ENCODE measurements at regions not wholly inside any gene's neighbourhood (a gene's known extent, or its start where the extent isn't known, plus 50 kb on each side); places are given as distances from the start of the nearest gene placed in this dataset.
"Not testable (repeated sequence)": the region's sequence is repeated elsewhere in the genome, so short reads cannot be mapped to it uniquely, and the experiment has no call there.

DNA sequence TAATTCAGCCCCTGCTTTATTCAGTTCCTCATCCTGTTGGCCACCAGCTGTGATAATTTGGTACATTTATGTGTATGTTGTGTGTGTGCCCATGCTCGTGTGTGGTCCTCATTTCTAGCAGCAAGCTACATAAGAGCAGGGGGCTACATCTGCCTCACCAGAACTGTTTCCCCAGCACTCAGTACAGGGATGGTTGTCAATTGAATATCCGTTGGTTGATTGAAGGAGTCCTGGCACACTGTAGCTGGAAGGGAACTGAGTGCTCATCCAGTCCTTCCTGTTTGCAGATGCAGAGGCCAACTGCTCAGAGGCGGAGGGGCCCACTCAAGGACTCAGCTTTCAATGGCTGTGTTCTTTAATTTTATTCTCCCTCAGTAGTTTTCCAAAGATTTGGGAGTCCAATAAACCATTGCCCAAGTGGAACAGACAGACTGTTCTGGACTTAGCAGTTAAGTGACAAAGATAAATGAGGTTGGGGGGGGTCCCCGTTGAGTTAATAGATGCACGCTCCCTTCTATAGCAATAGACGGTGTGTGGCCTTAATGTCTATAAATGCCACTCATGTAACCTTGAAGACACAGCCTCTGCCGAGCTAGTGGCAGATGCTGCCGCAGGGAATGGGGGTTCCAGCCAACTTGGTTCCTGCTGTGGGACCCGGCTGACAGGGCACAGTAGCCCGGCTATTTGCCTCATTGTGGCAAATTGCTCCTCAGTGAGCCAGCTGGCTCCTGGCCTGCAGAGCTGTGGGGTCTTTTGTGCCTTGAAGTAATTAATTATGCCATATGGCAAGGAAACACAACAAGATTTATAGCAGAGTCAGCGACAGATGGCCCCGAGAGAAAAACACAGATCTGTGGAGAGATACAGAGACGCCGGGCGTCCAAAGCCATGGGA is 71.4 kb upstream of the GRK3 start:
- no peak for DNase-seq

DNA sequence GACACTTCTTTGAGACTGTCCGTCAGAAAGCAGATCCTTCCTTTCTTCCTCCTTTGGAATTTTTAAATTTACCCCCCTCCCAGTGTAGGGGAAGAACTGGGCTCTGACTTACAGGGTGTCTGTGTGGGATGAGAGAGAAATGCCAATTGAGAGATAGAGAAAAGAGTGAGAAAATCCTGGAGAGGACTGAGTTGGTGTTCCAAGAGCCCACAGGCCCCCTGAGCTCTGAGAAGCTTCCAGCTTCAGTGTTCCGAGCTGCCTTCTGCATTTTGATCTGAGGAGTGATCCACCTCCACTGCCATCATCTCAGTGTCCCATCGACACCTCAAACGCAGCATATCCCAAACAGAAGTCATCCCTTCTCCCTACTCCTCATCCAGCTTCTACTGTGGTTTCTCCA is 70.7 kb upstream of the GRK3 start:
- no peak for DNase-seq

DNA sequence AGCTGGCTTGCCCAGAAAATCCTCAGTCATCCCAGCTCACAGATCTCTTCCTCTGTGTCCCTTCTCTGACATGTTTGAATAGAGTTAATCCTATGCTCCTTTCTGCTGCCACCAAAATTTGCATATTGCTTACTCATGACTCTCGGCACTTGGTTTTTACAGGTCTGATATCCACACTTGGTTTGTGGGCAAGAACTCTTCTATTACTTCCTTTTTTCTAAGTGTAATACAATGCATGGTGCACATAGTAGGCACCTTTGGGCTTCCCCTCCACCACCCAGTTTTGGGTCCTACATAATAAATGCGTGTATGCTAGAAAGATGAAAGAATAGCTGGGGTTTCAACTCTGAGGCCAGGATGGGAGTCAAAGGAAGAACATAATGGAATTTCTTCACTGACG is 69.7 kb upstream of the GRK3 start:
- DNase-seq: no peak

DNA sequence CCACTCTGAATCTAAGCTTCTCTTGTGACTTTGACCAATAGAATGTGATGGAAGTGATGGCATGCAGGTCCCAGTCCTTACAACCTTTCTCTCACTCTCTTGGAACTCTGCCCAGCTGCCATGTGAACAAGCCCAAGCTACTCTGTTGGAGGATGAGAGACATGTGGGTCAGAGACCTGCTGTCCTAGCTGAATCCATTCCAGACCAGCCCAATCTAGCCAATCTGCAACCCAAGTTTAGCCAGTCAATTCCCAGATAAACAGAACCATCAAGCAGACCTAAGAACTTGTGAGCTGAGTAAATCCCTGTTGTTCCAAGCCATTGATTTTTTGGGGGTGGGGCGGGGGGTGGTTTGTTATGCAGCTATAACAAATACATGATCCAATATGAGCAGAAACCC is 69.2 kb upstream of the GRK3 start:
- no peak for DNase-seq

DNA sequence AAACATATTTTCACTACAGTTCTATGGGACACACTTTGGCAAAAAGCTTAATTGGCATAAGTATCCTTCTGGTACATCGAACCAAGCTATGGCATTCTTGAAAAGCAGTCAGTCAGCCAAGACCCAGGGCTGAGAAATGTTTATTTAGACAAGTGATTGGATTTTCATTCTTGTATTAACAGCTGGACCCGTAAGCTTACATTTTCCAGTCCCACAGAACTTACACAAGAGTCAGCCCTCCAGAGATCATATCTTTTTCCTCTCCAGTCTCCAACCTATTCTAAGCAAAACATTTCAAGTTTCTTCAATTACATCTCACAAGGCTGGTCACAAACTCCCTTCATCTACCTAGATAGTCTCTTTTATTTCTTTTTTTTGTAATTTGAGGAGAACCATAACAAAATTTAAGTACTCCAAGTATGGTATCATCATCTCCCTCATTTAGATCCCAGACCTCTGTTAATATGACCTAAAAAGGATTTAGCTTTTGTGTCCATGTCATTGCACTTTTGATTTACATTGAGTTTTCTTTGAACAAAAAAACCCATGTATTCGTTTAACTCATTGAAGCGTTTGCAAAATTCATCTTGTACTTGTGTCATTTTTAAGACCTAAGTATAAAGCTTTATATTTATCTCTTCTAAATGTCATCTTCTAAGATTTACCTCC is 67.9 kb upstream of the GRK3 start:
- no peak for DNase-seq

DNA sequence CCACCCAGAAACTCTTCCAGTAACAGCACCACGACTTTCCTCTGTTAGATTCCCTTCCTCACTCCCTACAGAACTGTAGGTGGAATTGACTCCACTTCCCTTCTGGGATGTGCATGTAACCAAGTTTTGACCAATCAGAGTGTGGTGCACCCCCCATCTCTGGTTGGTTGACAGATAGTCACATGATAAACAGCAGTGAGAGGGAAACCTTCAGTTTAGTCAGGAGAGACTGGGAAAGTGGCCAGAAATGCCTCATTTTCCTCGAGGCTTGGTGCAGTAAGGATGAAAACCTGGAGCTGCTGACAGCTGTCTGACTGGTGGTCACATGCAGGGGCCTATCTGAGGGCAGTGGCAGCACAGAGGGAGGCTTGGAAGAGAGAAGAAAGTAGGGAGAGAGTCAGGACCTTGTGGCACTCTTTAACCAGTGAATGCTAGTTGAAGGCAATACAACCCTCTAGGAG is 67.3 kb upstream of the GRK3 start:
- DNase-seq: no peak

DNA sequence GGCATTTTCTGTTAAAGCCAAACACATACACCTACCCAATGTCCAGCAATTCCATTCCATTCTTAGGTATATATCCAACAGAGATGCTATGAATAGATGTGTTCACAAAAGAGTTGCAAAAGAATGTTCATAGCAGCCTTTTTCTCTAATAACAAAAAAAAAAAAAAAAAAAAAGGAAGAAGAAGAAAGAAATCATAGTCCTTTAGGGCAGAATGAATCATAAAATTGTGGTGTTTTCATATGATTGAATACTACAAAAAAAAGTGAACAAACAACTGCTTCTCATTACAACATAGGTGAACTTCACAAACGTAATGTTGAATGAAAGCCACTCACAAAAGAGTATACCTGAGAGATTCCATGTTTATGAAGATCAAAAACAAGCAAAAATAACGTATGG is 66.8 kb upstream of the GRK3 start:
- DNase-seq: no peak

DNA sequence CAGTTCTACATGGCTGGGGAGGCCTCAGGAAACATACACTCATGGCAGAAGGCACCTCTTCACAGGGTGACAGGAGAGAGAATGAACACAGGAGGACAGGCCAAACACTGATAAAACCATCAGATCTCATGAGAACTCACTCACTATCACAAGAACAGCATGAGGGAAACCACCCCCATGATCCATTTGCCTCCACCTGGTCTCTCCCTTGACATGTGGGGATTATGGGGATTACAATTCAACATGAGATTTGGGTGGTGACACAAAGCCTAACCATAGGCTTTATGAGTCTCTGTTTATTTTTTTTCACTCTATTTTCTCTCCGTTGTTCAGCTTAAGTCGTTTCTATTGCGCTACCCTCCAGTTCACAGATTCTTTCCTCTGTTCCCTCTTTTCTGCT is 63.8 kb upstream of the GRK3 start:
- not testable (repeated sequence) for DNase-seq

DNA sequence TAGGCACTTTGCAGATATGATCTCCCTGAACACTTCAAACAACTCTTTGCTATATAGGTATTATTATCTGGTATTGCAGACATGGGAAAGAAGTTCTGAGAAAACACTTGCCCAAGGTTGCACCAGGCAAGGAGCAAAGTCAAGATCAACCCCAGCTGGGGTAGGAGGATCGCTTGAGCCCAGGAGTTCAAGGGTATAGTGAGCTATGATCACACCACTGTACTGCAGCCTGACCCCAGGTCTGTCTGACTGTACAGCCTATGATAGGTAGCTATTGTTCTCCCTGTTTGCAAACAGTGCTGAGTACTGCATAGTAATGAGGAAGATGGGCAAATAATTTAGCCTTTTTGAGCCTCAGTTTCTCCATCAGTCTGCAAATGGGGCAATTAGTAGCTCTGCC is 60.5 kb upstream of the GRK3 start:
- DNase-seq: not testable (repeated sequence)

DNA sequence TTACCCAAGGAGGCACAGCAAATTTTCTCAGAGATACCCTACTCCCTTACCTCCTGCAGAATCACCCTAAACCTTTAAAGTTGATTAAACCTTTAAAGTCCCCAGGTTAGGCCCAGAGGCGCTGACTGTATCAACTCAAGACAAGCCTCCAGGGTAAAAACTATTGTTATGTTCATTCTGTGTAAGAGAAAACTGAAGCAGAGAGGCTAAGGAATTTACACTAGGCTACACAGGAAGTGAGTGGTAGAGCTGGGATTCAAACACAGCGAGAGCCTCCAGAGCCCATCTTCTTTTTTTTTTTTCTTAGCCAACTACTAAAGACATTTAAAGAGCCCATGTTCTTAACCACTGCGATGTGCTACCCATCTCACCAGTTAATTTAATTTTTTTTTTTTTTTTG is 56.3 kb upstream of the GRK3 start:
- DNase-seq: no peak

DNA sequence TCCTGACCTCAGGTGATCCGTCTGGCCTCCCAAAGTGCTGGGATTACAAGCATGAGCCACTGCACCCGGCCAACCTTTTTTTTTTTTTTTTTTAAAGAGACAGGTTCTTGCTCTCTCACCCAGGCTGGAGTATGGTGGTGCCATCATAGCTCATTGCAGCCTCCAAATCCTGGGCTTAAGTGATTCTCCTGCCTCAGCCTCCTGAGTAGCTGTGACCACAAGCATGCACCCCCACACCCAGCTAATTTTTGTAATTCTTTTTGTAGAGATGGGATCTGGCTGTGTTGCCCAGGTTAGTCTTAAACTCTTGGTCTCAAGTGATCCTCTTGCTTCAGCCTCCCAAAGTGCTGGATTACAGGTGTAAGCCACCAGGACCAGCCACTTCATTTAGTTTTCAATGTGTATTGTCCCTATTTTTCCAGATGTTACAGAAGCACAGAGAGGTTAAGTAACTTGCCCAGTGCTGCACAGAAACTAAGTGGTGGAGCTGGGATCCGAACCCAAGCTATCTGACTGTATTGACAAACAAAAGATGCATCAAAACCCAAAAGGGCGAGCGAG is 55.6 kb upstream of the GRK3 start:
- no peak for DNase-seq

DNA sequence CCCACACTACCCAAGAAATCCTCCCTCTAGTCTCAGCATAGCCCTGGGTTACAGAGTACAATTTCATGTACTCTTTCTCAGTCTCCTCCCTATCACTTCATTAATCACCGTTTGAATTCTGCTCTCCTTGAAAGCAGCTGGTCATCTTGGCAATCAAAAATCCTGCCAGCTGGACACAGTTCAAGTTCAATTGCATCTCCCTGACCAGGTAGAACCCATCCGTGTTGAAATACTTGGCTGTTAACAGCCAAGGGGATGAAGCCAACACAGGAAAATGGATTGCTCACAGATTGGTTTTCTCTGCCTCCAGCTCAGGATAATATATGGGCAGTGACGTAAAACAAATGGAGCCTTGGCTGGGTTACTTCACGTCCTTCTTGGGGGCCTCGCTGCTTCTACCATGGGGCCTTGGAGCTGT is 55.1 kb upstream of the GRK3 start:
- no peak for DNase-seq

DNA sequence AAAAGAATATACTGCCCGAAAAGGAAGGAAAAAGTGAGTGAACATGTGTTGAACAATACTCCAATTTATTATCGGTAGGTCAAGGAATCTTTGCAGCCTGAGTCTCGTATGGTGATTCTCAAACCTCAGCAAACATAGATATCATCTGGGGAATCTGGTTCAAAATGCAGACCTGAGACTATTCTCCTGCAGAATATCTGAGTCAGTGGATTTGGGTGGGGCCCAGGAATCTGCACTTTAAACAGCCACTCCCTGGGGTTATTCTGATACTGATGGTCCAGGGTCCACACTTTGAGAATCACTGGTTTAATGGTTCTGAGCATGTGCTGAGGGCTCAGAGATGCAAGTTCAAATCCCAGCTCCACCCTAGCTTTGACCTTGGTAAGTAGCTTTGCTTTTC is 53.6 kb upstream of the GRK3 start:
- no peak for DNase-seq

DNA sequence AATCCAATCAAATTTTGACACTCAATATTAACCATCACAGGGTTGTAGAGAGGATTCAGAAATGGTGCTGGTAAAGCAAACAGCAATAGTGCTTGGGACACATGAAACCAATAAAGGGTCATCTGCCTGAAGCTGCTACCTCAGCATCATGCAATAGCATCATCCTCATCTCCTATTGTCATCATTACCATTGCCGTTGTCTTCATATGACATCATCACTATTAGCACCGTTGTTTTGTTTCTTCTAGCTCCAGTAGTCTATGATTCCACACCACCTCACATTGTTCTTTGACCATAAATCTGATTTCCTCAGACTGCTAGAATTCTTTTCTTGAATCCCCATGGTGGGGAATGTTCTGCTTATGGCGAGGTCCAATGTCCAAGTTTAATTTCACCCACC is 52.8 kb upstream of the GRK3 start:
- no peak for DNase-seq

DNA sequence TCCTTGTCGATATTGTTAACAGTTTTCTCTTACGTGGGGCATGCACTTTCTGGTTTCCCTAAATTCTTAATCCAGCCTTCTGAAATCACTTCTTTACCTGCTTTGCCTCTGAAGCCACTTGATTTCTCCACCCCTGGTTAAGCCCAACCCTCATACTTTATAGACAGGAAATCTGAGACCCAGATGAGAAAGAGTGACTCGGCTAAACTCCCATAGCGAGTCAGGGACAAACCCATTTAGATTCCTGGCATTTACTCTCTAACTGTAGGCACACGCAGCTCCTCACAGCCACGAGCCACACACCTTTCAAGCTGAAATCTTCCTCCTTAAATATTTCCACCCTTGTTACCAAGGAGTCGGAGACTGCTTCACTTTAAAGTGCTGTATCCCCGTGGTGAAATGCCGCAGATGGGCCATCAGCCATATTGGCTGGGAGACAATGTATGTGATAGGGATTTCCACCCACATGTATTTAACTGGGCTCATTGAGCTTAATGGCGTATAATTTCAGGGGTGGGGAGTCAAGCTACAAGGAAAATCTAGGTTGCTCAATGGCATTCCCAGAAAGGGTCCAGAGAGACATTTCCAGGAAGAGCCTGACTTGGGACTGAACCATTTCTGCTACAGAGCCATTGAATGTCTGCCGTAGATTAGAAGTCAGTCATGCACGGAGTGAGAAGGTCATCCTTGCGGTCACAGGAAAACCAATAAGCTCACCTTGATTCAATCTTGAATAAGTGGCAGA is 49.9 kb upstream of the GRK3 start:
- no peak for DNase-seq

All from effector CD8-positive, alpha-beta T cell (primary cell).